ENCODE measurements at regions not wholly inside any gene's neighbourhood (a gene's known extent, or its start where the extent isn't known, plus 50 kb on each side); places are given as distances from the start of the nearest gene placed in this dataset.
A peak's percentile ranks its signal among the peaks of the same experiment; 100 is the strongest.
"Not testable (repeated sequence)": the region's sequence is repeated elsewhere in the genome, so short reads cannot be mapped to it uniquely, and the experiment has no call there.

DNA sequence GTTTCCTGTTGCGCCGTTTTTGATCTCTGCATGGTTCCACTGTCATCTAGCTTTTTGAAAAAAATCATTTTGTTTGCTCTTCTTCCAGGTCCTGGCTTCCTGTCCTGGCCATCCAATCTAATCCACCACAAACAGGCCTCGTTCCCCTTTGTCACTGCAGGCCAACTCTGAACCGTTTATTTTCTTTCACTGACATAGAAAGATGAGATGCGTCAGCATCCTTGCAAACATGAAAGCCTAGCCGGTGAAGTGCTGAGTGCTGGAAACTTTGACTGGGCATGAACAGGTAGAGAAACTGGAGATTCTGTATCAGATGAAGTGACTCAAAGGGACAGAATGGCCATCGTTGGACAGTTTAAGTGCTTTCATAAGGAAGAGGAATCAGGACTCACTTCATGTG, 1247.8 kb downstream of the TYW1 start:
- intact Hi-C loops (cut with DNase I): no loop called here
- no peak for DNase-seq

DNA sequence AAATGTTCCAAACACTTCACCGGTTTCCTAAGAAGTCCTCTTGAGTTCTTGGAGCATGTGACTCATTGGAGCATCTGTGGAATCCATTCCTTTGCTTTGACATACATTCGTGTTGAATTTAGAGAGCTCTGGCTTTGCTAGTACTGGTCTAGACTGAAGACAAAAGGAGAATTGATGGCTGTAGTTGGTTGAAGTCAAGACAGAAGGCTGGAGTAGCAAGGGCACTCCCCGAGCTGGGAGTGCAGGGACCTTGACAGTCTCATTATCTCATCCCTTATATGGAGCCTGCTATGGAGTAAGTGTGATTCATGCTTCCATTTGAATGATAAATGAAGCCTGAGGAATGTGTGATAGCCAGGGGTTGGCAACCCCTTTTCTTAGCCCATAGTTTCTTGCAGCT, 1249.1 kb downstream of the TYW1 start:
- intact Hi-C loops (cut with DNase I): no loop called here
- DNase-seq: no peak

DNA sequence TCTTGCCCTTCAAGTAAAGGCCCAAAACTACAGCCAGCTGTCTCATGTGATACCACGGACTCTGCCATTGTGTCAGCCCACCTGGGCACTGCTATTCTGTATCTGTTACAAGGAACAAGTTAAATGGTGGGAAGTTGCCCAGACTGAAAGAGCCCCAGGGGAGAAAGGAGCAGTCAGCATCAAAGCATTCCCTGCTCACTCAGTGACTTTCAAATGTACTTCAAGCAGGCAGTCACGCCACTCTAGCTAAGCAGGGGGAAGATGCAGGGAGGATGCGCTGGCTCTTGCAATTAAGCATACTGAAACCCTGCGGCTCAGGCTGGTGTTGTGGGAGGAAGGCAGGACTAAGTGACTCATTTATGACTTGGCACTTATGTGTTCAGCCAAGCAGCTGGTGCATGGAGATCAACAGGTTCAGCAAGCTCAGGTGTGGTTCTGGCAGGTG, 1249.6 kb downstream of the TYW1 start:
- intact Hi-C loops (cut with DNase I): no loop called here
- DNase-seq: peak in 8 of 10 donors; percentile 31 to 90 (median 52)

DNA sequence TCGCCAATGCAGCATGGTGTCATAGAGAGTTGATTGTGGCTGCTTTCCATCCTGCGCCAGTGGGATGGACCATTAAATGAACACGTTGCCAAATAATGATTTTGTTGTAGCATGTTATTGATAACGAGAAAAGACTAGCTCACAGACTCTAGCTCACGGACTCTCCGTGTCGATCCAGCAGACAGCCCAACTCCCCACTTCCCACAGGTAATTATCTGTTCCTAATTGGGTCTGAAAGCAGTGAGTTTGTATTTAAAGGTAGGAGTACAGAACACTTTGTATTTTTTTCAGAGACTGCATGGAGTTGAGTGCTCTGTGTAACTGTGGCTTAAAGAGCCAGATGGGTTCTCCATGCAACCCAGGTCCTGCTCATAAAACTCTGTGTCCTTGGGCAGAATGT, 1250.5 kb downstream of the TYW1 start:
- intact Hi-C loops (cut with DNase I): no loop called here

DNA sequence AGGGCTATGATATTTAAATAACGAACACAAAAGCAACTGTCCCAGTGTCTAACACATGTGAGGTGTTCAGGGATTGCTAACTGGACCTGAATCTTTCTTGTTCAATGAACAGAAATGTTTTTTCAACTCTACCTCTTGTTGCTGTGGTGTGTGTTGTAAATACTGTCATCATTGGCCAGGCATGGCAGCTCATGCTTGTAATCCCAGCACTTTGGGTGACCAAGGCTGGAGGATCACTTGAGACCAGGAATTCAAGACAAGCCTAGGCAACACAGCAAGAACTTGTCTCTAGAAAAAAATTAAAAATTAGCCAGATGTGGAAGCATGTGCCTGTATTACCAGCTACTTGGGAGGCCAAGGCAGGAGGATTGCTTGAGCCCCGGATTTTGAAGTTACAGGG, 1250.9 kb downstream of the TYW1 start:
- no peak for DNase-seq
- intact Hi-C loops (cut with DNase I): no loop called here

More for the DNA sequence above, 1250.5 kb downstream of the TYW1 start:
- DNase-seq: no peak

DNA sequence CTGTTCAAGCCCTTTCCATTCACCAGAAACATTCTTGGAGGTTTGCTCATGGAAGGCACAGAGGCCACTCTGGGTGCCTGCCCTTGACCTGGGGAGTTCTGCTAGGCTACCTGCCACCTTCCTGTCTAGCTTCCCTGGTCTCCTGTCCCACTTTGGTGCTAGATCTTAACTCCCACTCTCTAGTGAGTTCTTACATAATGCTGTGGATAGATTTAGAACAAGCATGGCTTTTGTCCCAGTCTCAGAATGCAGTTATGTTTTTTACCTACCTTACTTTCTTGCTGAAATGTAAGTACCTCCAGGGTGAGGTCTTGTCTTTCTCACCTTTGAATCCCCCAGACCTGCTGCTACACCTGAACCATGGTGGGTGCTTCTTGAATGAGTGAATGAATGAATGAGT, 1252.3 kb downstream of the TYW1 start:
- no peak for DNase-seq
- intact Hi-C loops (cut with DNase I): no loop called here

DNA sequence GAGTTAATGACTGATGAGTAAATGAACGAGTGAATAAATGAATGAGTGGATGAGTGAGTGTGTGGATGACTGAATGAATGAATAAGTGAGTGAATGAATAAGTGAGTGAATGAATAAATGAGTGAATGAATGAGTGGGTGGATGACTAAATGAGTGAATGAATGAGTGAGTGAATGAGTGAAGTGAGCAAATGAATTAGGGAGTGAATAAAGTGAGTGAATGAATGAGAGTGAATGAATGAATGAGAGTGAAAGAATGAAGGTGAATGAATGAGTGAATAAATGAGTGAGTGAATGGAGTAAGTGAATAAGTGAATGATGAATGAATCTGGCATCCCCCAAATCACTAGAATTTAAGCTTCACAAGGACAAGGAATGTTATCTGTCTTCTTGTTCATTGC, 1253.0 kb downstream of the TYW1 start:
- intact Hi-C loops (cut with DNase I): no loop called here
- DNase-seq: no peak

DNA sequence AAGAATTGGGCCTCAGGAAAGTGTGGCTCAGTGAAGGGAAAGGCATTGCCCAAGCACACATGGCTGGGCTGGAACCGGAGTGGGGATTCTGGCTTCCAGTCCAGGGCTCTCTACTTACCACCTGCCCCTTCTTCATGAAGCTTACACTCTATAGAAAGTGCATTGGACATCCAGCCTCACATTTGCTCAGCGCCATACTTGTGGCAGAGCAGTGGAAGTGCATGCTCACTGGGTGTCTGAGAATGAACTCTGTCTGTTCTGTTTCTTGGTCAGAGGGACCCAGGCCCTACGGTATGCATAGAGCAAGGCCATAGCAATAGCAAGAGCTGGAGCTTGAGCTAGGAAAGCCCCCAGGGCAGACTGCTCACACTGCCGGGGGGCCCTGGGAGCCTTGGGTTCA, 1253.5 kb downstream of the TYW1 start:
- DNase-seq: no peak
- intact Hi-C loops (cut with DNase I): no loop called here

DNA sequence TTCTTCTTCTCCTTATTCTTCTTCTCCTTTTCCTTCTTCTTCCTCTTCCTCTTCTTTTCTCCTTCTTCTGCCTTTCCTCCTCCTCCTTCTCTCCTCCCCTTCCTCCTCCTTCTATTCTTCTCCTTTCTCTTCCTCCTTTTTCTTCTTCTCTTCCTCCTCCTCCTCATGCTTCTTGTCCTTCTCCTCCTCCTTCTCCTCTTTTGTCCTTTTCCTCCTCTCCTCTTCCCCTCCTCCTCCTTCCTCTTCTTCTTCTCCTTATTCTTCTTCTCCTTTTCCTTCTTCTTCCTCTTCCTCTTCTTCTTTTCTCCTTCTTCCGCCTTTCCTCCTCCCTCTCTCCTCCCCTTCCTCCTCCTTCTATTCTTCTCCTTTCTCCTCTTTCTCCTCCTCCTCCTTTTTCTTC, 1258.2 kb downstream of the TYW1 start:
- DNase-seq; intact Hi-C loops (cut with DNase I): not testable (repeated sequence)

DNA sequence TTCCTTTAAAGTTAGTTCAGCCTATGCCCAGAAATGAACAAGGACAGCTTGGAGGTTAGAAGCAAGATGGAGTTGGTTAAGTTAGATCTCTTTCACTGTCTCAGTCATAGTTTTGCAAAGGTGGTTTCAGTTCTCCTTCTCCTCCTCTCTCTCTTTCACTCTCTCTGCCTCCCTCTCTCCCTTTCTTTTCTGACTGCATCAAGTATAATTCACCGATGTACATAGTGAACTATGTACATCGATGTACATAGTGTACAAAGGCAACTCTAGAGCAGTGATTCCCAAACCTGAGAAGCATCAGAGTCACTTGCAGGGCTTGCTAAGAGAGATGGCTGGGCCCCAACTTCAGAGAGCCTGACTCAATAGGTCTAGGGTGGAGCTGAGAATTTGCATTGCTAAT, 1259.7 kb downstream of the TYW1 start:
- intact Hi-C loops (cut with DNase I): no loop called here
- no peak for DNase-seq

DNA sequence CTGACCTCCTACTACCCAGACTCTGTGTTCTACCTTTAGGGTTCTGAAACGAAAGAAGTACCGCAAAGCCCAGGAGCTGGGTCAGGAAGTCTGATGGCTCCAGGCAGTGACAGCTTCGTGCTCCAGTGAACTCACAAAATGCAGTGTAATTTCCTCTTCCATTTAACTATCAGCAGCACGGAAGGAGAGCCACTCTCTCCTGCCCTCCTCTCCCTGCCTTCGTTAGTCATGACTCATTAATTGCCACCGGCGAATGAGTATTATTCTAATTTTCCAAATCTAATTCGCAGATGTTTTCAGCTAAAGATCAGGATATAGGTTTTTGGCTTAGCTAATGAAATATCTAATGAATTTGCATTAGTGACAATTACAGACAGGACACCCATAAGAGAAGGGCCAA, 1262.0 kb downstream of the TYW1 start:
- DNase-seq: no peak
- intact Hi-C loops (cut with DNase I): no loop called here

DNA sequence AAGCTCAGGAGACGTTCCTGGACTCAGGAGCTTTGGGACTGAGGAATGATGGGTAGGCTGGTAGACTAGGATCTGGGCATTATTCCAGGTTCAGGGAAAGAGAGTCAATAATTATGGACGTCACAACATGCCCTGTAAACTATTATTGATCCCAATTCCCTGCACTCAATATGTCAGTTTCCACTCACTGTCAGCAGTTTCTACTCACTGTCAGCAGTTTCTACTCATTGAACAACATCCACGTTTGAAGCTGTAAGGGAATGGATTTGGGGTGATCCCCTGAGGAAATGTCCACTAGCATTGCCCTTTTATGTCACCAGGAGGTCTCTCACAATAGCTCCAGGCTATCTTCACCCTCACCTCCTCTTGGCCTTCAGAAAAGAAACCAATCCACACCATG, 1268.6 kb downstream of the TYW1 start:
- intact Hi-C loops (cut with DNase I): no loop called here
- no peak for DNase-seq

DNA sequence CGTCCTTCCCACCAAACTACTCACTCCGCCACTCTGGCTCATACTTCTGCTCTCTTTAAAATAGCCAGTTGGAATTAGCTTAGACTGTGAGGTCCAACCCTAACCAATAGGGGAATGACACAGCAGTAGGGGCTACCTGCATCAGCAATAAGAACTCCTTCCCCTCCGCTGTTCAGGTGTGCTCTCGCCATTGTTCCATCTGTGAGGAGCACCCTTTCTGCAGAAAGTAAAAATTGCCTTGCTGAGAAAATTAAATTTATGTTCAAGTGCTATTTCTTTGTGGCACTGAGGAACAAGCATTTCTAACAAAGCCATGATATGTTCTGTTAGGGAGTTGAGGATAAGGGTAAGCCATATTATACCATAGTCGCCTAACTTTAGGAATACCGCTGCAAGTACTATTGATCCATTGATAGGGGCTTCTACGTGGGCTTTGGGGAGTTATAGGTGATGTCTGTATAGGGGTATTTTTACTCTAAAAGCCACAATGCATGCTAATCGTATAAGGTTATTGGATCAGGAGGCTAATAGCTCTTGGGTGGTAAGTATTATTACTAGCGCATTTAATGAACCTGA, 1269.5 kb downstream of the TYW1 start:
- DNase-seq: no peak
- intact Hi-C loops (cut with DNase I): no loop called here

DNA sequence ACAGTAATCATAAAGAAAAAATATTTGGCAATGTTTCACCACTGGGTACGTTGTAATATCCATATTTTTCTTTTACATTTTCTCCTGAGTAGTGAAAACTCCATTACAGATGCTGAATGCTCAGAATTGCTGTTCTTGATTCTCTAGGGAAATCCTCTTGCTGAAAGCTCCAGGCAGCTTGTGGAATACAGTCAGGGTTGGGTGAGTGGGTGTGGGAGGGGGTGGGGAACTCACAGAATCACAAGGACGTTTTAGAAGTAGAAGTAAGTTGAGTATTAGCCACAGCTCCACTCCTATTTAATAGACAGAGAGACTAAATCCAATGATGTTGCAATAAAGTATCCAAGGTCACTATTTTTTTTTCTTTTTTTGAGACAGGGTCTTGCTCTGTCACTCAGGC, 1270.9 kb downstream of the TYW1 start:
- no peak for DNase-seq
- intact Hi-C loops (cut with DNase I): no loop called here

DNA sequence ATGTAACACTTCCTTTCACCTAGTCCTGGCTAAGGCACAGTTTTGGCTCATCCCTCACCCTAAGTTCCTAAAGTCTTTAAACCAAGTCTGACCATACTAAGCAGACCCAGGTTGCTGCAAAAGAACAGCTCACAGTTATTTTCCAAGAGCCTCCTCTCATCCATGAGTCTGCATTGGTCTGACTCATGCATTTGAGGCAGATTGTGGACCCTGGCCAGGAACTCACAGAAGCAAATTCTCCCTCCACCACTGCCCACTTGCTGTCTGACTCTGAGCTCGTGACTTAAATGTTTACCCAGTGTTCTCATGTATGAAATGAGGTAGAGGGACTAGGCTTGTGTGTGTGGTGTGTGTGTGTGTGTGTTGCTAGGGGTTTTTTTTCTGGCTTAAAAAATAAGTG, 1272.8 kb downstream of the TYW1 start:
- peak in 8 of 10 donors; percentile 36 to 91 (median 63) for DNase-seq
- intact Hi-C loops (cut with DNase I): no loop called here

DNA sequence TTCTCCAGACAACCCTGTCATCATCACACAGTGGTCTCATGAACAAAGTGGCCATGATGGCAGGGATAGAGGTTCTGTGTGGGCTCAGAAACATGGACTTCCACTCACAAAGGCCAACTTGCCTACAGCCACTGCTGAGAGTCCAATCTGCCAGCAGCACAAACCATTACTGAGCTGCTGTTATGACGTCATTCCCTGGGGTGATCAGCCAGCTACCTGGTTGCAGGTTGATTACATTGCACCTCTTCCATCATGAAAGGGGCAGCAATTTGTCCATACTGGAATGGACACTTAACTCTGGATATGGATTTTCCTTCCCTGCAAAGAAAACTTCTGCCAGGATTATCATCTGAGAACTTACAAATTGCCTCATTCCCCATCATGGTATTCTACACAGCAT, 1275.9 kb downstream of the TYW1 start:
- DNase-seq: no peak
- intact Hi-C loops (cut with DNase I): no loop called here

DNA sequence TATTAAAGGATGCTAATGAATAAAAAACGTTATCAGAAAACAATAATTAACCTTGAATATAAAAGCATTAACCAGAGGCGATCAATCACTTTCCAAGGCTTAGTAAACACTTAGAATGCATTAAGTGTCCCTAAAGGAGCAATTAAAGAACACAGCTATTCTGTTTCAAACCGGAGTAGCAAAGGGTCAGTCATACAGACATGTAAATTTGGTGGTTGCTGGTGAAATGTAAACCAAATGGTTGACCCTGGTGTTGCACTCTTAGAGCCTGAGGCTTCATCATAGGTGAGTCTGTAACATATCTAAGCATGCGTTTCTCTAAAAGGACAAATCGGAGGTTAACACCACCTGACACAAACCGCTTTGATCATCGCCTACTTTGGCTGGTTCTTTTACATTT, 1280.1 kb downstream of the TYW1 start:
- intact Hi-C loops (cut with DNase I): no loop called here

DNA sequence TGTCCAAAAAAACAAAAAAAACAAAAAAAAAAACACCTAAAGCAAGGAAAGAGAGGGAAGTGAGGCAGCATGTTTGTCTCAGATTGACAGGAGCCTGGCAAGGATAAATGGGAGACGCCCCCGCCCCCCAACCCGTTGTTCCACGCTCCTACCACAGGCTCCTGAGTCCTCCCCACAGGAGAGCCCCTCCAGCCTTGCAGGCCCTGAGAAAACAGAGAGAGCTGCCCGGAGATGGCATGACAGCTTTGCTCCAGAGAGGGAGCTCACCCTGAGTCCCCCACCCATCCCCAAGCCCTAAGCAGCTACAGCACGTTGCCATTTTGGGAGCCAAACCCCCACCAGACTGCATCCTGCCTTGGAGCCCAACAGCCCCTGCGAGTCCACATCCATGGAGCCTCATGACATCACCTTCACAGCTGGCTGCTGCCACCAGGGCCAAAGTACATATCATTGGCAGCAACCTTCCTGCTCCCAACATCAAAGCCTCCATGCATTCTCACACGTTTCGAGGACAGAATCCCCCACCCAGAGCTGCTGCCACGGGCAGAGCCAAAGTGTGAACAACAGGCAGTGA, 1283.3 kb downstream of the TYW1 start:
- no peak for DNase-seq
- intact Hi-C loops (cut with DNase I): no loop called here

More for the DNA sequence above, 1280.1 kb downstream of the TYW1 start:
- no peak for DNase-seq

DNA sequence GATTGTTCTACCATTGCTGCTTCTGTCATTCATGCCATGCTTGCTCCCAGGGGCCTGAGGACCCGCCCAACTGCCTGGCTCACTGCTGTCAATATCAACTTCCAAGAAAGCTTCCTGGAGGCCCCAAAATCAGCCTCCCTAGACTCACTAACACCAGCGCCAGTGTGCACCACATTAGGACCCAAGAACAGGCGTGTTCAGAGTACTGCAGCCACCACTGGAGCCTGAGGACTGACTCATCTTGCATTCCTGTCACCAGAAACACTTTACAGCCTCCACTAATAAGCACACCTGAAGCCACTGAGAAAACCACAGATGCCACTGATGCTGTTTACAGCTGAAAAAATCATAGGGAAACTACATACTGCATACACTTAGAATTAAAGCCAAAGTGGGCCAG, 1284.3 kb downstream of the TYW1 start:
- intact Hi-C loops (cut with DNase I): no loop called here
- no peak for DNase-seq

DNA sequence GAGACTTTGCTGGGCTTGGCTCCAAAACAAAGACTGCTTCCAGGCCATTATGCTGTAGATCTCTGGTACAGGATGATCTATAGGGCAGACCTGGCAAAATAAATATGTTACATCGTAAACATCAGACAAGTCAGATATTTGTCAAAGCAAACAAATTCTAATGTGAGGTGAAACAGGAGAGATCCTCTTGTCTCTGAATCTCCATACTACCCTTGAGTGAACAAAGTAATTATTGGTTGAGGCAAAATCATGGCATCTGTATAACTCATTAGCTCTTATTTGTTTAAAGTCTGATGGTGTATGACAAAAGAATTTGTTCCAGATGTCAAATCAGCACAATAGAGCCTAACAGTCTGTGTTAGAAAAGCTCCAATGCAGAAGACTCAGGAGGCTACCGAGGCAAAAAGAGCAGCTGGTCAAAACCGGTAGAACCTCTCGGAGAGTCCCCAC, 1291.5 kb downstream of the TYW1 start:
- no peak for DNase-seq
- intact Hi-C loops (cut with DNase I): no loop called here

DNA sequence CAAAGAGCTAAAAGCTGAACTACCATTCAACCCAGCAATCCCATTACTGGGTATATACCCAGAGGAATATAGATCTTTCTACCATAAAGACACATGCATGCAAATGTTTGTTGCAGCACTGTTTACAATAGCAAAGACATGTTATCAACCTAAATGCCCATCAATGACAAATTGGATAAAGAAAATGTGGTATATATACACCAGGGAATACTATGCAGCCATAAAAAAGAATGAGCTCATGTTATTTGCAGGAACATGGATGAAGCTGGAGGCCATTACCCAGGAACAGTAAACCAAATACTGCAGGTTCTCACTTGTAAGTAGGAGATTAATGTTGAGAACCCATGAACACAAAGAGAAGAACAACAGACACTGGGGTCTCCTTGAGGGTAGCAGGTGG, 1295.1 kb downstream of the TYW1 start:
- no peak for DNase-seq
- intact Hi-C loops (cut with DNase I): no loop called here

DNA sequence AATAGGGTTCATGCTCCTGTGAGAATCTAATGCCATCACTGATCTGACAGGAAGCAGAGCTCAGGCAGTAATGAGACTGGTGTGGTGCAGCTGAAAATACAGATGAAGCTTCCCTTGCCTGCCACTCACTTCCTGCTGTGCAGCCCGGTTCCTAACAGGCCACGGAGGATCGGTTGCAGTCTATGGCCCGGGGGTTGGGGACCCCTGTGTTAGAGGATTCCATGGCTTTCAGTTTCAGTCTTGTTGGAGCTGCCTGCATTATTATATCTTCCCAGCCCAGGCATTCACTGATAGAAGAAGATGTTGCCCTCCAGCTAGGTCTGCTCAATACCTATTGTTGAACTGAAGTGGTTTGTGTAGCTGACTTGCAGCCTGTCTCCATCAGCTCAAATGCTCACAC, 1298.8 kb downstream of the TYW1 start:
- intact Hi-C loops (cut with DNase I): no loop called here
- DNase-seq: no peak

DNA sequence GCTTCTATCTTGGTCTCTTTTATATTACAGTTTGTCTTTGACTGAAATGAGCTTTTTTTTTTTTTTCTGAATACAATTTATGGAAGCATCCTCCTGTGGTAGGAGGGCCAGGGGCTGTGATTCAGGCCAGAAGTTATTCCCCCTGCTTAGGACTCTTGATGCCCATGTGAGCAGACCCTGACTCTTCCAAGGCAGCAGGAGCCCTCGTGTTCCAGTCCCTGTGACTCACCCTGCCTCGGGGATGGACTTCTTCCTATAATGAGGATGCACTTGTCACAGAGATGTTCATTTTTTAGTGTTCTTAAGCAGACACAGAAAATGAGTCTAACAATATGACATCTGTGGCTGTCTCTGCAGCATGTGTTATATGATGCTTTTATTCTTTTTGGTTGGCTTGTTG, 1293.7 kb upstream of the AUTS2 start:
- DNase-seq: peak in 1 of 10 donors; percentile 13
- intact Hi-C loops (cut with DNase I): no loop called here
